GM10266 (cell line): ENCODE measurements at regions not wholly inside any gene's neighbourhood (a gene's known extent, or its start where the extent isn't known, plus 50 kb on each side); places are given as distances from the start of the nearest gene placed in this dataset.
"Not testable (repeated sequence)": the region's sequence is repeated elsewhere in the genome, so short reads cannot be mapped to it uniquely, and the experiment has no call there.

Experiments used
- DNase-seq: peaks from one replicate; pipeline ENCODE4 v3.0.0; 2012; ENCODE audit errors: extremely low spot score
- TF ChIP-seq, protein P1 (sequence below): IDR thresholded peaks from 2 replicates; pipeline ENCODE4 v1.5.1; 2012; ENCODE audit warnings: mild to moderate bottlenecking, low read depth; ENCODE audit not compliant: control insufficient read depth, insufficient read depth; ENCODE audit errors: missing control alignments

DNA sequence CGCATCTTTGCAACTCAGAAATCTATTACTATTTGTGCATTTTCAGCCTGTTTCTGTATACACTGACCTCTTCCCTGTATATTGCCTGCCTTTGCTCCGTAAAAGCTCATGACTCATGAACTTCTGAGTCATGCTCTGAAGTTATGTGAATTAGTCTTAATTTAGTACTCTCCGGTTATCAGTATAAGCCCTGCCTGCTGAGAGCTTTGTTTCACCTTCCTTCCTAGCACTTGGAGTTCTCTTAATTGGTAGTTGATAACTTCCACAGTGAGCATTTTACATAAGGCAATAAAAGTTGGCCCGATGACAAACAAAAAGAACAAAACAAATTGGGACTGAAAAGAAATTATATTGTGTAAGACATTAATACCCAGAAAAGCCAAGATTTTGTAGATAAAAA, 231.4 kb downstream of the GJA1 start:
- TF ChIP-seq, protein P1, sequence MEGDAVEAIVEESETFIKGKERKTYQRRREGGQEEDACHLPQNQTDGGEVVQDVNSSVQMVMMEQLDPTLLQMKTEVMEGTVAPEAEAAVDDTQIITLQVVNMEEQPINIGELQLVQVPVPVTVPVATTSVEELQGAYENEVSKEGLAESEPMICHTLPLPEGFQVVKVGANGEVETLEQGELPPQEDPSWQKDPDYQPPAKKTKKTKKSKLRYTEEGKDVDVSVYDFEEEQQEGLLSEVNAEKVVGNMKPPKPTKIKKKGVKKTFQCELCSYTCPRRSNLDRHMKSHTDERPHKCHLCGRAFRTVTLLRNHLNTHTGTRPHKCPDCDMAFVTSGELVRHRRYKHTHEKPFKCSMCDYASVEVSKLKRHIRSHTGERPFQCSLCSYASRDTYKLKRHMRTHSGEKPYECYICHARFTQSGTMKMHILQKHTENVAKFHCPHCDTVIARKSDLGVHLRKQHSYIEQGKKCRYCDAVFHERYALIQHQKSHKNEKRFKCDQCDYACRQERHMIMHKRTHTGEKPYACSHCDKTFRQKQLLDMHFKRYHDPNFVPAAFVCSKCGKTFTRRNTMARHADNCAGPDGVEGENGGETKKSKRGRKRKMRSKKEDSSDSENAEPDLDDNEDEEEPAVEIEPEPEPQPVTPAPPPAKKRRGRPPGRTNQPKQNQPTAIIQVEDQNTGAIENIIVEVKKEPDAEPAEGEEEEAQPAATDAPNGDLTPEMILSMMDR, result no peak
- no peak for DNase-seq

GRCh38 chr6:121668259-121668658, 232.8 kb downstream of the GJA1 start:
- TF ChIP-seq, protein P1, result no peak
- no peak for DNase-seq

- no peak for DNase-seq
- TF ChIP-seq, protein P1, result no peak
Observed at GRCh38 chr6:121670511-121670910, 235.1 kb downstream of the GJA1 start.

GRCh38 chr6:121677571-121677970, 242.1 kb downstream of the GJA1 start:
- TF ChIP-seq, protein P1, result no peak
- no peak for DNase-seq

DNA sequence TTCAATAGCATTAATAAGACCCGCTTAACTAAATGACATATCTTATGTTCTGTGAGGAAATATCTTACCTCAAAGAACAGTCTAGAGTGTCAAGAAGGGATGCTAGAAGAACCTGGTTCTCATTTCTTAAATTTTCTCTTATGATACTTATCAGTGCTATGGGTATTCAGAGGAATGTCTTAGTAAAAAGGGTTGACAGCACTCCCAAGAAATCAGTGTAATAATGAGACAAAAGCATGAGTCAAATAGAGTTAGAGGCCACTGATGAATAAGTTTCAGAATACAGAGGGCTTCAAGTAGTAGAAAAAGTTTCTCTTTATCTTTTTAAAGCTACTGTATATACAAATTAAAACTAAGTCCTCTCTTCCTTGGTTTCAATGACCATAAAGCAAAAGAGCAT, 242.8 kb downstream of the GJA1 start:
- no peak for DNase-seq
- TF ChIP-seq, protein P1, result no peak

- DNase-seq, result no peak
- TF ChIP-seq, protein P1, result no peak
Observed at GRCh38 chr6:121680058-121680457, 244.6 kb downstream of the GJA1 start.

GRCh38 chr6:121682666-121683065, 247.2 kb downstream of the GJA1 start:
- DNase-seq, result no peak
- TF ChIP-seq, protein P1, result no peak

GRCh38 chr6:121685806-121686205, 250.4 kb downstream of the GJA1 start:
- not testable (repeated sequence) for DNase-seq
